ENCODE measurements at regions not wholly inside any gene's neighbourhood (a gene's known extent, or its start where the extent isn't known, plus 50 kb on each side); places are given as distances from the start of the nearest gene placed in this dataset.

- no peak for DNase-seq
- Histone ChIP-seq H3K27ac (ENCODE audit: low read length) (no peak overlapping the region), H4K20me1 (ENCODE audit: insufficient read depth, low read length) (no peaks in the 10 kb centered on the region), H3K79me2 (ENCODE audit: insufficient read depth, low read length) (no peaks in the 10 kb centered on the region), H3K9ac (ENCODE audit: low read depth, low read length) (no peak overlapping the region), H3K4me1 (ENCODE audit: insufficient read depth, low read length) (no peaks in the 10 kb centered on the region), H3K27me3 (ENCODE audit: insufficient read depth, low read length, poor library complexity) (no peaks in the 10 kb centered on the region), H3K4me2 (ENCODE audit: insufficient read depth, low read length) (no peak overlapping the region), H3K36me3 (ENCODE audit: insufficient read depth, low read length) (no peaks in the 10 kb centered on the region), H3K9me3 (ENCODE audit: insufficient read depth, low read length, severe bottlenecking) (no peaks in the 10 kb centered on the region), H2AFZ (ENCODE audit: low read depth, low read length) (no peak overlapping the region), H3K4me3 (ENCODE audit: low read depth in 1 of 2, low read length in 2 of 2) (no peak overlapping the region)
- TF ChIP-seq EZH2 (IDR thresholded peaks at IDR 0.05; ENCODE audit: borderline replicate concordance, low read depth, low read length, severe bottlenecking), result no peak
- TF ChIP-seq, protein P1, sequence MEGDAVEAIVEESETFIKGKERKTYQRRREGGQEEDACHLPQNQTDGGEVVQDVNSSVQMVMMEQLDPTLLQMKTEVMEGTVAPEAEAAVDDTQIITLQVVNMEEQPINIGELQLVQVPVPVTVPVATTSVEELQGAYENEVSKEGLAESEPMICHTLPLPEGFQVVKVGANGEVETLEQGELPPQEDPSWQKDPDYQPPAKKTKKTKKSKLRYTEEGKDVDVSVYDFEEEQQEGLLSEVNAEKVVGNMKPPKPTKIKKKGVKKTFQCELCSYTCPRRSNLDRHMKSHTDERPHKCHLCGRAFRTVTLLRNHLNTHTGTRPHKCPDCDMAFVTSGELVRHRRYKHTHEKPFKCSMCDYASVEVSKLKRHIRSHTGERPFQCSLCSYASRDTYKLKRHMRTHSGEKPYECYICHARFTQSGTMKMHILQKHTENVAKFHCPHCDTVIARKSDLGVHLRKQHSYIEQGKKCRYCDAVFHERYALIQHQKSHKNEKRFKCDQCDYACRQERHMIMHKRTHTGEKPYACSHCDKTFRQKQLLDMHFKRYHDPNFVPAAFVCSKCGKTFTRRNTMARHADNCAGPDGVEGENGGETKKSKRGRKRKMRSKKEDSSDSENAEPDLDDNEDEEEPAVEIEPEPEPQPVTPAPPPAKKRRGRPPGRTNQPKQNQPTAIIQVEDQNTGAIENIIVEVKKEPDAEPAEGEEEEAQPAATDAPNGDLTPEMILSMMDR (IDR thresholded peaks at IDR 0.05; ENCODE audit: borderline replicate concordance, extremely low read depth, low read length, poor library complexity, severe bottlenecking), result no peak
- ATAC-seq (ENCODE audit: insufficient read depth, low read depth), result no peak
These were observed 424.7 kb upstream of the CAMK1G start for GRCh38 chr1:209158851-209159250.

DNA sequence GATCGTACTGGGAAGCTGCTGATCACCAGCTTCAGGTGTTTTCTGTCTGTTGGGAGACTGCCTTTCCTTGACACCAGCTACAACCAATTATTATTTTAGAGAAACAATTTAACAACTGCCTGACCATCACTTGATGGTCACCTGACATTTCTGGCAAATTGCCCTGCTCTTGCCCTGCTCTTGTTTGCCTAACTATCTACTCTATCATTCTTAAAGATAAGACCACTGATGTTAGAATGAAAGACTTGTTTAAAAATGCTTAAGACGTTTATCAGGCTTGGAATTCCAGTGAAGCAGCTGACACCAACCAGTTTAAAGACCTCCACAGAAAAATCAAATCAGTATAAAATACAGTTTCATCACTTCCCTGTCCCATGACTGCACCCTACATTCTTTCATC lies 423.3 kb upstream of the CAMK1G start:
- Histone ChIP-seq H3K36me3 (ENCODE audit: insufficient read depth, low read length) (no peaks in the 10 kb centered on the region), H3K4me3 (ENCODE audit: low read depth in 1 of 2, low read length in 2 of 2) (no peak overlapping the region), H3K4me1 (ENCODE audit: insufficient read depth, low read length) (no peaks in the 10 kb centered on the region), H3K9ac (ENCODE audit: low read depth, low read length) (no peak overlapping the region), H4K20me1 (ENCODE audit: insufficient read depth, low read length) (no peaks in the 10 kb centered on the region), H3K4me2 (ENCODE audit: insufficient read depth, low read length) (no peak overlapping the region), H3K9me3 (ENCODE audit: insufficient read depth, low read length, severe bottlenecking) (no peaks in the 10 kb centered on the region), H2AFZ (ENCODE audit: low read depth, low read length) (no peak overlapping the region), H3K27me3 (ENCODE audit: insufficient read depth, low read length, poor library complexity) (no peaks in the 10 kb centered on the region), H3K79me2 (ENCODE audit: insufficient read depth, low read length) (no peaks in the 10 kb centered on the region), H3K27ac (ENCODE audit: low read length) (no peak overlapping the region)
- TF ChIP-seq EZH2 (IDR thresholded peaks at IDR 0.05; ENCODE audit: borderline replicate concordance, low read depth, low read length, severe bottlenecking), result no peak
- TF ChIP-seq, protein P1 (IDR thresholded peaks at IDR 0.05; ENCODE audit: borderline replicate concordance, extremely low read depth, low read length, poor library complexity, severe bottlenecking), result no peak
- no peak for DNase-seq
- no peak for ATAC-seq (ENCODE audit: insufficient read depth, low read depth)

DNA sequence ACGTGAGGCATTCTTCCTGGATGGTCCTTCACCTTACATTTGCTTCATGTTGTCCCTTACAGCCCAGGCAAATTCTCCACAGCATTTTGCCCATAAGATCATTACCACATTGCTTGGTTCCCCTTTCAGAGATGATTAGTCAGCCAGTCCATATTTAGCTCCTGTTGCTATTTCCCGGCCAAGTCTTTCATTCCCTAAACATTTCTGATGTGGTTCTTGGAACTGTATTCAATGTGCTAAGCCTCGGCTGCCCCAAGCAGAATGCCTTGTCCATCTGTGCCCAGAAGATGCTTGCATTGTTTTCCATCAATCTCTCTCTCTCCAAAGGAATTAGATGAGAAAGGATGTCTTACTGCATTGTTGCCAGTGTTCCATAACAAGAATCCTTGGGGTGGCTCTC lies 420.9 kb upstream of the CAMK1G start:
- no peak overlapping the region for H3K9ac ChIP-seq (ENCODE audit: low read depth, low read length)
- no peak overlapping the region for H3K4me3 ChIP-seq (ENCODE audit: low read depth in 1 of 2, low read length in 2 of 2)
- no peaks in the 10 kb centered on the region for H3K27me3 ChIP-seq (ENCODE audit: insufficient read depth, low read length, poor library complexity)
- H3K4me1 ChIP-seq (ENCODE audit: insufficient read depth, low read length), result no peaks in the 10 kb centered on the region
- no peak overlapping the region for H3K4me2 ChIP-seq (ENCODE audit: insufficient read depth, low read length)
- H4K20me1 ChIP-seq (ENCODE audit: insufficient read depth, low read length), result no peaks in the 10 kb centered on the region
- no peaks in the 10 kb centered on the region for H3K79me2 ChIP-seq (ENCODE audit: insufficient read depth, low read length)
- H2AFZ ChIP-seq (ENCODE audit: low read depth, low read length), result no peak overlapping the region
- no peak for DNase-seq
- H3K36me3 ChIP-seq (ENCODE audit: insufficient read depth, low read length), result no peaks in the 10 kb centered on the region
- TF ChIP-seq EZH2 (IDR thresholded peaks at IDR 0.05; ENCODE audit: borderline replicate concordance, low read depth, low read length, severe bottlenecking), result no peak
- TF ChIP-seq, protein P1 (IDR thresholded peaks at IDR 0.05; ENCODE audit: borderline replicate concordance, extremely low read depth, low read length, poor library complexity, severe bottlenecking), result no peak
- H3K27ac ChIP-seq (ENCODE audit: low read length), result no peak overlapping the region
- H3K9me3 ChIP-seq (ENCODE audit: insufficient read depth, low read length, severe bottlenecking), result no peaks in the 10 kb centered on the region
- no peak for ATAC-seq (ENCODE audit: insufficient read depth, low read depth)

DNA sequence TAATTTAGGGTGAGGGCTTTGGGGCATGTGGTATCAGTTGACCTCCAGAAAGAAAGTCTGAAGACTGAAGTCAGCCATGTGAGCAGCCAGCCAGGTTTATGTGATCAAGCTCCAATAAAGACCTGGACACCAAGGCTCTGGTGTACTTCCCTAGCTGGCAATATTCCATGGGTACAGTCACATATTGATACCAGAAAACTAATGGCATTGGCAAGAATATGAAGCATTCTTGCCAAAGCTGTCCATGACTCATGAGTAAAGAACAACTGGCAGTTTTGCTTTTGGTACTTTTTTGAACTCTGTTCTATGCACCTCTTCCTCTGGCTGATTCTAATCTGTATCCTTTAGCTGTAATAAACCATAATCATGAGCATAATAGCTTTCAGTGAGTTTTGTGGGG lies 415.3 kb upstream of the CAMK1G start:
- Histone ChIP-seq H3K9me3 (ENCODE audit: insufficient read depth, low read length, severe bottlenecking) (no peaks in the 10 kb centered on the region), H3K27me3 (ENCODE audit: insufficient read depth, low read length, poor library complexity) (no peaks in the 10 kb centered on the region), H2AFZ (ENCODE audit: low read depth, low read length) (no peak overlapping the region), H3K4me1 (ENCODE audit: insufficient read depth, low read length) (no peaks in the 10 kb centered on the region), H3K4me2 (ENCODE audit: insufficient read depth, low read length) (no peak overlapping the region), H3K9ac (ENCODE audit: low read depth, low read length) (no peak overlapping the region), H3K36me3 (ENCODE audit: insufficient read depth, low read length) (no peaks in the 10 kb centered on the region), H3K4me3 (ENCODE audit: low read depth in 1 of 2, low read length in 2 of 2) (no peak overlapping the region), H3K79me2 (ENCODE audit: insufficient read depth, low read length) (no peaks in the 10 kb centered on the region), H4K20me1 (ENCODE audit: insufficient read depth, low read length) (no peaks in the 10 kb centered on the region), H3K27ac (ENCODE audit: low read length) (no peak overlapping the region)
- DNase-seq (no peak), ATAC-seq (ENCODE audit: insufficient read depth, low read depth) (no peak)
- TF ChIP-seq, protein P1 (IDR thresholded peaks at IDR 0.05; ENCODE audit: borderline replicate concordance, extremely low read depth, low read length, poor library complexity, severe bottlenecking), result no peak
- TF ChIP-seq EZH2 (IDR thresholded peaks at IDR 0.05; ENCODE audit: borderline replicate concordance, low read depth, low read length, severe bottlenecking), result no peak

All from DND-41 (cell line).